Fibroblast of peridontal ligament (primary cell): ENCODE measurements at regions not wholly inside any gene's neighbourhood (a gene's known extent, or its start where the extent isn't known, plus 50 kb on each side); places are given as distances from the start of the nearest gene placed in this dataset.

Source experiments
- DNase-seq: peaks from one replicate; pipeline ENCODE4 v3.0.0-alpha.2; 2010; ENCODE audit errors: extremely low read depth

- no peak for DNase-seq
Measured at GRCh38 chr14:95382747-95383146, 63.0 kb upstream of the CLMN start.

DNA sequence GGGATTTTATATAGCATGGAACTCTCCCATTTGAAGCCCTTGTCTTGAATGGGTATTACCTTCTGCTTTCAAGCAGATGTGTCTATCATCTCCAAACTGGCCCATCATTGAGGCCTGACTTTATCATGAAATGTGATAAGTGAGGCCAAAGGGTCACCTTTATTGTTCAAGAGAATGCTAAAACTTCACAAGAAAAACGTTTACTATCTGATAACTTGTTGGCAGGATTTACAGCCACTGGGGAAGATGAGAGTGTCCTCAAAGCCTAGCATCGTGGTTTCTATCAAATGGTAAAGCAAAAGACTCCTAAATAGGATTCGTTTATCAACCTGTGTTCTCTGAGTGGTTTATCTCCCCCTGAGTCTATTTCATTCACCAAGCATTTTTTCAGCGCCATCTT, 62.0 kb upstream of the CLMN start:
- DNase-seq = no peak

DNA sequence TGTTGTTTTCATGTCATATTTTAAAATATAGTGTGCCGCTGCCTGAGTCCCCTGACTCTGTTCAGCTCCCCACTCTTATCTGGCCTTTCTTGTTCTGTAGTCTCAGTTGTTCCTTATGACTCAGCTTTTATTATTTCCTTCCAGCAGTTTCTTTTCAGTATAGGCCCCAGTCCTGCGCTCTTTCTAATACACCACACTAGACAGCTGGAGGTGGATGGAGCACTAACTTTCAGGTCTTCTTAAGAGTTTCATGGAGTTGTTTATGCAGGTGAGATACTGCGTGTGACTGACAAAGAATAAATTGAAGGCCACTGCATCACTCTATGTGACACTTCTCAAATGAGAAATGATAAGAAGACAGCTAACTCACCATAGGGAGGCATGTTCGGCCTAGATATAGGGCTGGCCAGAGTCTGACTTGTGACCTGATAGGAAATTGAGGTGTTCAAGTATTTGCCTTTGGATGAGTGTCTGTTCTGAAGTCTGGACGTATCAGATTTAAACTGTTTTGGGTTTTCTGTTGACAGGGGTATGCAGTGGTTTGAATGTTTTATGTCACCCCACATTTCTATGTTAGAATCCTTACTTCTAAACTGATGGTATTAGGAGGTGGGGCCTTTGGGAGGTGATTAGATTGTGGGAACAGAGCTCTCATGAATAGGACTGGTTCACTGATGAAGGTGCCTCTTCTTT, 60.8 kb upstream of the CLMN start:
- DNase-seq = no peak

- no peak for DNase-seq
Measured at GRCh38 chr14:95379634-95380033, 59.9 kb upstream of the CLMN start.

- no peak for DNase-seq
Measured at GRCh38 chr14:95375539-95376109, 55.9 kb upstream of the CLMN start.

- DNase-seq = no peak
Measured at GRCh38 chr14:95374239-95374997, 54.7 kb upstream of the CLMN start.

DNA sequence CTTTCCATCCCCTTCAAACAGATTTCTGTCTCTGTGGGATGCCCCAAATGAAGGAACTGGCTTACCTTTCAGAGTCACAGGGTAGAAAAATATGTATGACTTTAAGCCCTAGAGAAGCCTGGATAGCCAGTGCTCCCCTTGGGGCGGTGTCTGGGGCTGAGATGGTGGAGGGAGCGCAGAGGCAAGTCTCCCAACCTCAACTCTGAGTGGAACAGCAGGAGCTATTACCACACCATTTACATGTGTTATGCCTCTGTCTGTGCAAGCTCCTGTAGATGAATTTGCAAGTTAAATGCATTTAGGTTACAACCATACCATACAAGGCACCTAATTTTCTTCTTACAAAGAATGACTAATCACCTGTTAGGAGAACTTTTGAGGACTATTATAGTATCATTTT, 50.4 kb upstream of the CLMN start:
- DNase-seq = no peak
